ENCODE measurements at regions not wholly inside any gene's neighbourhood (a gene's known extent, or its start where the extent isn't known, plus 50 kb on each side); places are given as distances from the start of the nearest gene placed in this dataset.

DNA sequence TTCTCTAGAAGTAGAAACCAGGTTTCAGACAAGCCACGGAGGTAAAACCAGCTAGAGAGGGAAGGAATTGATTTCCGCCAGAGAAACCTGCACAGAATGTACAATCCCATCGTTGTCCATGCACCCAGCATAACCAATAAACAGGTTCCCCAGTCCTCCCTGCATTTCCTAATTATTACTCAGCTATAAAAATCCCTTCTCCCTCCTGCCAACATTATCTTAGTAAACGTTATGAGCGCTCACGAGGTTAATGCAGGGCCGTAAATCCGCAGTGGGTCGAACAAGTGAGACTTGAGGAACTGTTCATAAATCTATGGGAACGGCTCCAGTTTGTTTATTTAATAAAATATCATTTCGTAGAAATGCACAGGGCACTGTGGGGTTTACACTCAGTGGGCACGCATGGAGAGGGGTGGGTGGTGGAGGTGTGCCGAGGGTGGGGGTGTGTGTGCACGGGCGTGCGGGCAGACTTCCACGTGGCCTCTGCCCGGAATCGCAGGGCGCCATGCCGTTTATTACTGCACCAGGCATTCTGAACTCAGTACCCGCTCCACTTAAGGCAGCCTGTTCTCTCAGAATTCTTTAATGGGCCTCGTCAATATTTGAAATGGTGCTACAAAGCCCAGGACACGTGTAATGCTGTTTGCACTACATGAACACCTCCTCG is 257.3 kb downstream of the MIAT start:
- TF ChIP-seq REST (IDR thresholded peaks at IDR 0.05; ENCODE audit: insufficient read depth in 1 of 2, low read depth in 2 of 2, low read length in 2 of 2) = no peak
- no peak for TF ChIP-seq TAF1 (IDR thresholded peaks at IDR 0.05; ENCODE audit: borderline replicate concordance, insufficient read depth, low read length)

All from PFSK-1 (cell line).